Trophoblast cell (in vitro differentiated cells and primary cell): ENCODE measurements at regions not wholly inside any gene's neighbourhood (a gene's known extent, or its start where the extent isn't known, plus 50 kb on each side); places are given as distances from the start of the nearest gene placed in this dataset.

ENCODE experiments used
- DNase-seq, 2 donors: peaks; one replicate each; pipeline ENCODE4 v3.0.0-alpha.2; 2016
- H2AFZ ChIP-seq: 2 replicates; pipeline ENCODE4 v1.6.1; 2013; ENCODE audit warnings: low read length, moderate library complexity, mild to moderate bottlenecking; ENCODE audit not compliant: insufficient read depth, poor library complexity
- H2AK5ac ChIP-seq: 2 replicates; pipeline ENCODE4 v1.6.1; 2013; ENCODE audit warnings: mild to moderate bottlenecking, low read length
- H2BK120ac ChIP-seq: 2 replicates; pipeline ENCODE4 v1.6.1; 2013; ENCODE audit warnings: low read length, mild to moderate bottlenecking, moderate library complexity; ENCODE audit not compliant: insufficient read depth, poor library complexity
- H2BK12ac ChIP-seq: 2 replicates; pipeline ENCODE4 v1.6.1; 2013; ENCODE audit warnings: mild to moderate bottlenecking, low read length, moderate library complexity
- H2BK5ac ChIP-seq: 2 replicates; pipeline ENCODE4 v1.6.1; 2013; ENCODE audit warnings: low read length, low read depth, moderate library complexity, mild to moderate bottlenecking; ENCODE audit not compliant: poor library complexity
- H3K14ac ChIP-seq: 2 replicates; pipeline ENCODE4 v1.6.1; 2013; ENCODE audit warnings: mild to moderate bottlenecking, low read length
- H3K18ac ChIP-seq: 2 replicates; pipeline ENCODE4 v1.6.1; 2013; ENCODE audit warnings: mild to moderate bottlenecking, low read length
- H3K23ac ChIP-seq: 2 replicates; pipeline ENCODE4 v1.6.1; 2013; ENCODE audit warnings: low read length
- H3K27ac ChIP-seq: 2 replicates; pipeline ENCODE4 v1.5.1; 2013; ENCODE audit warnings: low read depth, mild to moderate bottlenecking, inconsistent platforms, low read length, moderate library complexity
- H3K27me3 ChIP-seq: 2 replicates; pipeline ENCODE4 v1.6.1; 2013; ENCODE audit warnings: inconsistent platforms, mild to moderate bottlenecking, low read length, moderate library complexity; ENCODE audit not compliant: insufficient read depth
- H3K36me3 ChIP-seq, 2 experiments: 1 replicate in 1 of 2; 2 replicates in 1 of 2; pipeline ENCODE4 v1.6.1; 2013; ENCODE audit warnings: low read length in 2 of 2, mild to moderate bottlenecking in 2 of 2, moderate library complexity in 1 of 2; ENCODE audit not compliant: insufficient read depth in 2 of 2, control insufficient read depth in 1 of 2
- H3K4ac ChIP-seq: 2 replicates; pipeline ENCODE4 v1.6.1; 2013; ENCODE audit warnings: low read depth, mild to moderate bottlenecking, low read length, moderate library complexity
- H3K4me1 ChIP-seq, 2 experiments: 1 replicate in 1 of 2; 2 replicates in 1 of 2; pipeline ENCODE4 v1.6.1; 2013; ENCODE audit warnings: low read length in 2 of 2, mild to moderate bottlenecking in 2 of 2, moderate library complexity in 1 of 2; ENCODE audit not compliant: insufficient read depth in 2 of 2, control insufficient read depth in 1 of 2
- H3K4me2 ChIP-seq: 2 replicates; pipeline ENCODE4 v1.6.1; 2013; ENCODE audit warnings: inconsistent platforms, mild to moderate bottlenecking, low read length, moderate library complexity
- H3K4me3 ChIP-seq: 2 replicates; pipeline ENCODE4 v1.5.1; 2013; ENCODE audit warnings: mild to moderate bottlenecking, low read depth, low read length, inconsistent platforms
- H3K79me1 ChIP-seq: one replicate; pipeline ENCODE4 v1.6.1; 2013; ENCODE audit warnings: low read length
- H3K79me2 ChIP-seq: 2 replicates; pipeline ENCODE4 v1.6.1; 2013; ENCODE audit warnings: low read length, mild to moderate bottlenecking; ENCODE audit not compliant: control insufficient read depth, insufficient read depth, poor library complexity
- H3K9ac ChIP-seq: 2 replicates; pipeline ENCODE4 v1.6.1; 2013; ENCODE audit warnings: mild to moderate bottlenecking, low read length
- H3K9me3 ChIP-seq: 2 replicates; pipeline ENCODE4 v1.6.1; 2013; ENCODE audit warnings: low read depth, mild to moderate bottlenecking, control low read depth, inconsistent platforms, low read length; ENCODE audit not compliant: insufficient read depth
- H4K12ac ChIP-seq: 2 replicates; pipeline ENCODE4 v1.6.1; 2013; ENCODE audit warnings: low read depth, mild to moderate bottlenecking, low read length, moderate library complexity
- H4K8ac ChIP-seq: 2 replicates; pipeline ENCODE4 v1.6.1; 2013; ENCODE audit warnings: low read depth, mild to moderate bottlenecking, low read length, moderate library complexity
- H4K91ac ChIP-seq: one replicate; pipeline ENCODE4 v1.6.1; 2013; ENCODE audit warnings: low read depth, mild to moderate bottlenecking, low read length, moderate library complexity
- WGBS: extraction: QIAGEN DNeasy Blood & Tissue Kit; methylation state at CpG from one replicate; pipeline ENCODE4 v1.1.7; 2013; ENCODE audit warnings: missing lambda C conversion rate; ENCODE audit not compliant: insufficient read length, insufficient coverage; ENCODE audit errors: extremely low coverage; 5-methylcytosine and 5-hydroxymethylcytosine counted together

DNA sequence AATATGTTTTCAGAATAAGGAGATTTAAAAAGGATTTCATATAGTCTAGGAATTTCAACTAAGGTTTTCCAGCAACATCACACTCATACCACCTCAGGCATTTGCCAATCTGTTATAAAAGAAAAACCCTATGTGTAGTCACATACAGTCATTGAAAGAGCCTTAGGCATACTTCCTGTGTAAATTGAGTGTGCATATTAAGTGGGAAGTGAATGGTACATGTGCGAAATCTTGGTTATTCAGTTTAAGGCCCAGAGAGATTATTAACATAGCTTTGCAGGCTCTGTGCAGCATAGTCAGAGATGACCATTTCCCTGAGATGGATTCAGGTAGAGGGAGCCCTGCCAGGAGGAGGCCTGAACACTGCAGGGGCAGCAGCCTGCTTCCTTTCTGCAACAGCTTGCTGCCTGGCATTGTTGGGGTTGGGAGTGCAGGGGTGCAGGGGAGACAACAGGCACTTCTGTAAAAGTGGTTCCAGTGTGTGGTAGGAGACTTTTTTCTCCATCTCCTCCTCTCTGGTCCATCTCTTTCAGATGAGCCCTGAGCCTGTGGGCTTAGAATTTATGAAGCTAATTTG is 100.1 kb upstream of the OSR1 start:
- no CpG with 5 or more reads among the region's 1 CpG for WGBS
- H3K4me1 ChIP-seq, result no peaks in the 10 kb centered on the region
- no peak overlapping the region for H2AK5ac ChIP-seq
- no peak overlapping the region for H3K14ac ChIP-seq
- H2BK5ac ChIP-seq, result no peak overlapping the region
- DNase-seq, result no peak
- H4K8ac ChIP-seq, result no peak overlapping the region
- H3K79me2 ChIP-seq, result no peaks in the 10 kb centered on the region
- H3K36me3 ChIP-seq, result no peaks in the 10 kb centered on the region
- H3K27ac ChIP-seq, result no peak overlapping the region
- no peaks in the 10 kb centered on the region for H3K27me3 ChIP-seq
- no peak overlapping the region for H3K4me2 ChIP-seq
- no peak overlapping the region for H3K18ac ChIP-seq
- no peak overlapping the region for H2BK12ac ChIP-seq
- no peaks in the 10 kb centered on the region for H3K79me1 ChIP-seq
- no peak overlapping the region for H3K4ac ChIP-seq
- no peak overlapping the region for H2AFZ ChIP-seq
- no peak overlapping the region for H3K23ac ChIP-seq
- H4K12ac ChIP-seq, result no peak overlapping the region
- no peaks in the 10 kb centered on the region for H3K9me3 ChIP-seq
- H3K4me3 ChIP-seq, result no peak overlapping the region
- no peak overlapping the region for H2BK120ac ChIP-seq
- H4K91ac ChIP-seq, result no peak overlapping the region
- no peak overlapping the region for H3K9ac ChIP-seq

- no peak overlapping the region for H2BK12ac ChIP-seq
- H3K18ac ChIP-seq, result no peak overlapping the region
- no peak for DNase-seq
- H3K23ac ChIP-seq, result no peak overlapping the region
- H2AK5ac ChIP-seq, result no peak overlapping the region
- no peak overlapping the region for H3K4ac ChIP-seq
- H3K4me3 ChIP-seq, result no peak overlapping the region
- no peak overlapping the region for H2AFZ ChIP-seq
- H3K79me1 ChIP-seq, result no peaks in the 10 kb centered on the region
- no peak overlapping the region for H4K8ac ChIP-seq
- H3K4me2 ChIP-seq, result no peak overlapping the region
- no peaks in the 10 kb centered on the region for H3K36me3 ChIP-seq
- H4K91ac ChIP-seq, result no peak overlapping the region
- H3K27ac ChIP-seq, result no peak overlapping the region
- no peaks in the 10 kb centered on the region for H3K27me3 ChIP-seq
- H2BK5ac ChIP-seq, result no peak overlapping the region
- H3K79me2 ChIP-seq, result no peaks in the 10 kb centered on the region
- no peak overlapping the region for H3K9ac ChIP-seq
- no peaks in the 10 kb centered on the region for H3K4me1 ChIP-seq
- H3K9me3 ChIP-seq, result no peaks in the 10 kb centered on the region
- no peak overlapping the region for H4K12ac ChIP-seq
- no peak overlapping the region for H3K14ac ChIP-seq
- H2BK120ac ChIP-seq, result no peak overlapping the region
Observed at GRCh38 chr2:19457809-19458208, 99.4 kb upstream of the OSR1 start.

GRCh38 chr2:19456705-19457309 is 98.4 kb upstream of the OSR1 start:
- H3K4me3 ChIP-seq, result no peak overlapping the region
- H3K14ac ChIP-seq, result no peak overlapping the region
- no peak overlapping the region for H2BK12ac ChIP-seq
- H2BK5ac ChIP-seq, result no peak overlapping the region
- H4K8ac ChIP-seq, result no peak overlapping the region
- no peaks in the 10 kb centered on the region for H3K79me2 ChIP-seq
- no peak overlapping the region for H2BK120ac ChIP-seq
- H3K18ac ChIP-seq, result no peak overlapping the region
- H2AFZ ChIP-seq, result no peak overlapping the region
- H3K9ac ChIP-seq, result no peak overlapping the region
- H4K12ac ChIP-seq, result no peak overlapping the region
- H4K91ac ChIP-seq, result no peak overlapping the region
- H3K4ac ChIP-seq, result no peak overlapping the region
- no CpG with 5 or more reads among the region's 1 CpG for WGBS
- H3K79me1 ChIP-seq, result no peaks in the 10 kb centered on the region
- no peak for DNase-seq
- H3K27me3 ChIP-seq, result no peaks in the 10 kb centered on the region
- H3K9me3 ChIP-seq, result no peaks in the 10 kb centered on the region
- H3K4me1 ChIP-seq, result no peaks in the 10 kb centered on the region
- no peak overlapping the region for H3K23ac ChIP-seq
- H3K4me2 ChIP-seq, result no peak overlapping the region
- no peaks in the 10 kb centered on the region for H3K36me3 ChIP-seq
- H2AK5ac ChIP-seq, result no peak overlapping the region
- no peak overlapping the region for H3K27ac ChIP-seq

DNA sequence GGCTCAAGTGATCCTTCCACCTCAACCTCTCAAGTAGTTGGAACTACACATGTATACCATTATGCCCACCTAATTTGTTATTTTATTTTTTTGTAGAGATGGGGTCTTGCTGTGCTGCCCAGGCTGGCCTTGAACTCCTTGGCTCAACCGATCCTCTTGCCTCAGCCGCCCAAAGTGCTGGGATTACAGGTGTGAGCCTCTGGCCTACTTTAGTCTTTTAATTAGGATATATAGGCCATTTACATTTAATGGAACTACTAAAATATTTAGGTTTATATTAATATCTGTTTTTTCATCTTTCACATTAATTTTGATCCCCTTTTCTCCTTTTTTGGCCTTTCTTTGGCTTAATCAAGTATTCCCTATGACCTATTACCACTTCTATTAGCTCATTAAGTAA is 95.7 kb upstream of the OSR1 start:
- H2AK5ac ChIP-seq, result no peak overlapping the region
- no CpG with 5 or more reads among the region's 2 CpGs for WGBS

More for the DNA sequence above, 95.7 kb upstream of the OSR1 start:
- Histone ChIP-seq H3K14ac (no peak overlapping the region), H3K9ac (no peak overlapping the region), H4K91ac (no peak overlapping the region), H2AFZ (no peak overlapping the region), H3K36me3 (no peaks in the 10 kb centered on the region), H4K12ac (no peak overlapping the region), H3K79me2 (no peaks in the 10 kb centered on the region), H2BK120ac (no peak overlapping the region), H4K8ac (no peak overlapping the region), H3K23ac (no peak overlapping the region), H3K4me2 (no peak overlapping the region), H3K27me3 (no peaks in the 10 kb centered on the region), H3K79me1 (no peaks in the 10 kb centered on the region), H2BK5ac (no peak overlapping the region), H3K27ac (no peak overlapping the region), H3K4me1 (no peaks in the 10 kb centered on the region), H3K18ac (no peak overlapping the region), H3K4me3 (no peak overlapping the region), H3K4ac (no peak overlapping the region), H2BK12ac (no peak overlapping the region), H3K9me3 (no peaks in the 10 kb centered on the region)
- no peak for DNase-seq
